ENCODE measurements at regions not wholly inside any gene's neighbourhood (a gene's known extent, or its start where the extent isn't known, plus 50 kb on each side); places are given as distances from the start of the nearest gene placed in this dataset.

- no peak overlapping the region for H3K4me3 ChIP-seq (ENCODE audit: low read length)
- no peak for TF ChIP-seq CTCF (conservative IDR thresholded peaks at IDR 0.05; ENCODE audit: low read length)
- no peak for DNase-seq (ENCODE audit: low read depth)
Measured at GRCh38 chr2:234669001-234669400, 172.1 kb upstream of the ARL4C start.

GRCh38 chr2:234666911-234667310, 170.0 kb upstream of the ARL4C start:
- DNase-seq (ENCODE audit: low read depth): no peak

GRCh38 chr2:234665304-234665703, 168.4 kb upstream of the ARL4C start:
- TF ChIP-seq CTCF (conservative IDR thresholded peaks at IDR 0.05; ENCODE audit: low read length): no peak
- no peak for DNase-seq (ENCODE audit: low read depth)
- H3K4me3 ChIP-seq (ENCODE audit: low read length): no peak overlapping the region

More at GRCh38 chr2:234666911-234667310, 170.0 kb upstream of the ARL4C start:
- H3K4me3 ChIP-seq (ENCODE audit: low read length): no peak overlapping the region
- no peak for TF ChIP-seq CTCF (conservative IDR thresholded peaks at IDR 0.05; ENCODE audit: low read length)

- H3K4me3 ChIP-seq (ENCODE audit: low read length): no peak overlapping the region
- TF ChIP-seq CTCF (conservative IDR thresholded peaks at IDR 0.05; ENCODE audit: low read length): no peak
- no peak for DNase-seq (ENCODE audit: low read depth)
Measured at GRCh38 chr2:234661849-234662248, 165.0 kb upstream of the ARL4C start.

GRCh38 chr2:234661175-234661574, 164.3 kb upstream of the ARL4C start:
- peak; percentile 19 for DNase-seq (ENCODE audit: low read depth)
- H3K4me3 ChIP-seq (ENCODE audit: low read length): no peak overlapping the region

GRCh38 chr2:234655706-234656105, 158.8 kb upstream of the ARL4C start:
- DNase-seq (ENCODE audit: low read depth): no peak
- no peak for TF ChIP-seq CTCF (conservative IDR thresholded peaks at IDR 0.05; ENCODE audit: low read length)

More at GRCh38 chr2:234661175-234661574, 164.3 kb upstream of the ARL4C start:
- no peak for TF ChIP-seq CTCF (conservative IDR thresholded peaks at IDR 0.05; ENCODE audit: low read length)

GRCh38 chr2:234650911-234651310, 154.0 kb upstream of the ARL4C start:
- no peak for TF ChIP-seq CTCF (conservative IDR thresholded peaks at IDR 0.05; ENCODE audit: low read length)
- no peak overlapping the region for H3K4me3 ChIP-seq (ENCODE audit: low read length)
- DNase-seq (ENCODE audit: low read depth): no peak

More at GRCh38 chr2:234655706-234656105, 158.8 kb upstream of the ARL4C start:
- no peak overlapping the region for H3K4me3 ChIP-seq (ENCODE audit: low read length)
